ENCODE measurements at regions not wholly inside any gene's neighbourhood (a gene's known extent, or its start where the extent isn't known, plus 50 kb on each side); places are given as distances from the start of the nearest gene placed in this dataset.

- H3K9me3 ChIP-seq (ENCODE audit: control insufficient read depth in 4 of 4, low read length in 3 of 4) = no peaks in the 10 kb centered on the region
- no peak for DNase-seq (ENCODE audit: low spot score)
- 40% methylated on average over 5 of the region's 5 CpGs for WGBS
- no peaks in the 10 kb centered on the region for H3K27me3 ChIP-seq (ENCODE audit: control insufficient read depth in 4 of 4, insufficient read depth in 4 of 4, low read length in 3 of 4)
- no peaks in the 10 kb centered on the region for H3K36me3 ChIP-seq (ENCODE audit: control insufficient read depth in 4 of 4, insufficient read depth in 3 of 4, low read depth in 1 of 4, low read length in 3 of 4)
- TF ChIP-seq FOXA2 (IDR thresholded peaks at IDR 0.05) (no peak), MAX (IDR thresholded peaks at IDR 0.05) (no peak), ZBTB33 (IDR thresholded peaks at IDR 0.05) (no peak), ATF3 (IDR thresholded peaks at IDR 0.05) (no peak), REST (IDR thresholded peaks at IDR 0.05) (no peak), CTCF (IDR thresholded peaks at IDR 0.05; ENCODE audit: low read depth, low read length, missing input control) (no peak), FOXA1 (IDR thresholded peaks at IDR 0.05) (no peak), HNF4G (IDR thresholded peaks at IDR 0.05) (no peak), RAD21 (IDR thresholded peaks at IDR 0.05) (no peak), GABPA (IDR thresholded peaks at IDR 0.05 in 1 of 2, conservative IDR thresholded peaks at IDR 0.05 in 1 of 2) (no peak), TAF1 (conservative IDR thresholded peaks at IDR 0.05) (no peak), NR2F2 (IDR thresholded peaks at IDR 0.05) (no peak), RXRA (IDR thresholded peaks at IDR 0.05) (no peak)
- H3K4me1 ChIP-seq (ENCODE audit: control insufficient read depth in 4 of 4, insufficient read depth in 4 of 4, low read length in 3 of 4) = no peaks in the 10 kb centered on the region
- no peak overlapping the region for H3K27ac ChIP-seq (ENCODE audit: low read depth in 1 of 2, low read length in 2 of 2)
- no peak overlapping the region for H3K9ac ChIP-seq (ENCODE audit: low read depth in 1 of 2, low read length in 2 of 2)
- no peak overlapping the region for H3K4me3 ChIP-seq (ENCODE audit: low read depth in 1 of 3, low read length in 3 of 3)
Observed at GRCh38 chr5:98170994-98171393, 602.5 kb upstream of the RGMB start.

- Histone ChIP-seq H3K27ac (ENCODE audit: low read depth in 1 of 2, low read length in 2 of 2) (no peak overlapping the region), H3K36me3 (ENCODE audit: control insufficient read depth in 4 of 4, insufficient read depth in 3 of 4, low read depth in 1 of 4, low read length in 3 of 4) (no peaks in the 10 kb centered on the region), H3K9ac (ENCODE audit: low read depth in 1 of 2, low read length in 2 of 2) (no peak overlapping the region), H3K9me3 (ENCODE audit: control insufficient read depth in 4 of 4, low read length in 3 of 4) (peaks cover 0 to 4% (median 0%) of the 10 kb centered on the region in 4 donors), H3K27me3 (ENCODE audit: control insufficient read depth in 4 of 4, insufficient read depth in 4 of 4, low read length in 3 of 4) (no peaks in the 10 kb centered on the region), H3K4me1 (ENCODE audit: control insufficient read depth in 4 of 4, insufficient read depth in 4 of 4, low read length in 3 of 4) (no peaks in the 10 kb centered on the region), H3K4me3 (ENCODE audit: low read depth in 1 of 3, low read length in 3 of 3) (no peak overlapping the region)
- DNase-seq (ENCODE audit: low spot score) = no peak
- TF ChIP-seq CTCF (IDR thresholded peaks at IDR 0.05; ENCODE audit: low read depth, low read length, missing input control) (no peak), MAX (IDR thresholded peaks at IDR 0.05) (no peak), YY1 (IDR thresholded peaks at IDR 0.05) (no peak), HNF4G (IDR thresholded peaks at IDR 0.05) (no peak), HNF4A (conservative IDR thresholded peaks at IDR 0.05) (no peak), FOXA1 (IDR thresholded peaks at IDR 0.05) (no peak)
Observed at GRCh38 chr5:98173334-98173733, 600.1 kb upstream of the RGMB start.

All from liver (tissue), 8 donors.